H54 (cell line): ENCODE measurements at regions not wholly inside any gene's neighbourhood (a gene's known extent, or its start where the extent isn't known, plus 50 kb on each side); places are given as distances from the start of the nearest gene placed in this dataset.

Source experiments
- DNase-seq: peaks from one replicate; pipeline ENCODE4 v3.0.0; 2011; ENCODE audit warnings: low spot score, mixed read lengths; ENCODE audit not compliant: insufficient read length
- FAIRE-seq: peaks from 3 replicates; lab custom pipeline; 2011; peaks lifted over from hg19 to GRCh38; lab: Jason Lieb, UNC
- POLR2A ChIP-seq: IDR thresholded peaks from 2 replicates; pipeline ENCODE4 v1.6.1; 2011; ENCODE audit warnings: low read depth, mild to moderate bottlenecking, low read length

GRCh38 chr5:155311721-155312120 lies 298.2 kb downstream of the KIF4B start:
- DNase-seq = no peak
- no peak for FAIRE-seq
- no peak for TF ChIP-seq POLR2A

- DNase-seq (no peak), FAIRE-seq (no peak)
- no peak for TF ChIP-seq POLR2A
Measured at GRCh38 chr5:155313518-155313917, 300.0 kb downstream of the KIF4B start.

GRCh38 chr5:155316070-155316714 lies 302.6 kb downstream of the KIF4B start:
- no peak for FAIRE-seq

DNA sequence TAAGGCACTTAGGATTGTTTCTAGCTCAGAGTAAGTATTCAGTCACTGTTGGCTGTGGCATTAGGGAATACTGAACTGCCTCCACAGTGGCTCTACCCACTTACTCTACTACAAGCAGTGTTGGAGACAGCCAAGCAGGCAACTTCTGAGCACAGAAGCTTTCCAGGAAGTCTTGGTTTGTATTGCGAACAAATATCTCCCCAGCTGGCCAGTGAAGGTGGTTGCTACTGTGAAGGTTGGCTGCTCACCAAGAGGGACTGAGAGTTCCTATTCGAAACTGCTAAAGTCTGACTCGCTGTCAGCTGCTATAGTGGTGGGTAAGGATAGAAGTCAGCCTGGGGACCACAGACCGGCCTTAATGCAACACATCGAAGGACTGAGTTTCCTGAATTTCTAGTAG lies 319.1 kb downstream of the KIF4B start:
- FAIRE-seq = no peak
- DNase-seq = no peak
- no peak for TF ChIP-seq POLR2A

More at GRCh38 chr5:155316070-155316714, 302.6 kb downstream of the KIF4B start:
- TF ChIP-seq POLR2A = no peak
- no peak for DNase-seq

GRCh38 chr5:155342956-155343355 lies 329.4 kb downstream of the KIF4B start:
- TF ChIP-seq POLR2A = no peak
- DNase-seq (no peak), FAIRE-seq (no peak)

- DNase-seq (no peak), FAIRE-seq (no peak)
- no peak for TF ChIP-seq POLR2A
Measured at GRCh38 chr5:155343468-155343867, 329.9 kb downstream of the KIF4B start.

DNA sequence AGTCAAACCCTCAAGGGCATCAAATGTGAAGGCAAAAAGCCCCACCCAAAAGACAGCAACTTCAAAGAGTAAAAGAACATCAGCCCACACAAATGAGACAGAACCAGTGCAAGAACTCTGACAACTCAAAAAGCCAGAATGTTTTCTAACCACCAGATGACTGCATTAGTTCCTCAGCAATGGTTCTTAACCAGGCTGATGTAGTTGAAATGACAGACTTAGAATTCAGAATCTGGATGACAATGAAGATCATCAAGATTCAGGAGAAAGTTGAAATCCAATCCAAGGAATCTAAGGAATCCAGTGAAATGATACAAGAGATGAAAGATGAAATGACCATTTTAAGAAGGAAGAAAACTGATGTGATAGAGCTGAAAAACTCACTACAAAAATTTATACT lies 339.7 kb downstream of the KIF4B start:
- TF ChIP-seq POLR2A = no peak
- DNase-seq (no peak), FAIRE-seq (no peak)

- no peak for TF ChIP-seq POLR2A
- no peak for DNase-seq
- no peak for FAIRE-seq
Measured at GRCh38 chr5:155366096-155366495, 352.5 kb downstream of the KIF4B start.

DNA sequence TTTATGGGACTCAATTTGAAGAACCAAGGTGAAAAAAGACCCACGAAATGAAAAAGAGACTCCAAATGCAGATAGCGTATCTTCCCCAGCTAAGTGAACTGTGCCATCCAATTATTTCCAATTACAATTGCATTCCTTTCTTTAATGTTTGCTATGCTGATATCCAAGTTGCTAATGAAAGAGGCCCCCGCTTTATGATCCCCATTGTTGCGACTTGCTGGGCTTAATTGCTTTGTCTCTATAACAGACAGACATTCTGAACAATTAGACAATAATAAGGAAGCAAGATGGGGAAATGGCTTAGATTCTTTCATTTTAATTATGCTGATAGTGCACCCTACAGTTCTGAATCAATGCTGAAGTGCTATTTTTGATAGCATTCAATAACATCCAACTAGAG lies 354.3 kb downstream of the KIF4B start:
- no peak for TF ChIP-seq POLR2A
- no peak for FAIRE-seq
- no peak for DNase-seq

- FAIRE-seq (no peak), DNase-seq (no peak)
- no peak for TF ChIP-seq POLR2A
Measured at GRCh38 chr5:155368490-155368889, 354.9 kb downstream of the KIF4B start.

- no peak for DNase-seq
- FAIRE-seq = no peak
- no peak for TF ChIP-seq POLR2A
Measured at GRCh38 chr5:155380480-155380879, 366.9 kb downstream of the KIF4B start.

- DNase-seq = no peak
- FAIRE-seq = no peak
- no peak for TF ChIP-seq POLR2A
Measured at GRCh38 chr5:155381654-155382053, 368.1 kb downstream of the KIF4B start.

- FAIRE-seq (no peak), DNase-seq (no peak)
- TF ChIP-seq POLR2A = no peak
Measured at GRCh38 chr5:155389498-155389897, 375.9 kb downstream of the KIF4B start.

DNA sequence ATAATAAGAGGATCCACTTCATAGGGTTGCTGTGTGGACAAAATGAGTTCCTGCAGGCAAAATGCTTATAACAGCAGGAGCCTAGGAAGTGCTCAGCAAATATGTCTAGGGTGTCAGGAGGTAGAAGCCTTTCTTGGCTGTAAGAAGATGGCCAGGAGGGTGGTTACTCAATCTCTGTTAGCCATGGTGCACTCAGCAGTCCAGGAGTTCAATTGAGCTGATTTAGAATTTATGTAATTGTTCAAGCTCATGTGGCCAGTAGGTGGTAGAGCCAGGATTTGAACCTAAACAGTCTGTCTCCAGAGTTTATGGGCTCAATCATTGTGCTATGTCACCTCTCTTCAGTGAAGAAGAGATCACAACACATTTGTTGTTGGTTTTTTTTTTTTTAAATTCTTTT lies 381.2 kb downstream of the KIF4B start:
- DNase-seq (no peak), FAIRE-seq (no peak)
- no peak for TF ChIP-seq POLR2A

DNA sequence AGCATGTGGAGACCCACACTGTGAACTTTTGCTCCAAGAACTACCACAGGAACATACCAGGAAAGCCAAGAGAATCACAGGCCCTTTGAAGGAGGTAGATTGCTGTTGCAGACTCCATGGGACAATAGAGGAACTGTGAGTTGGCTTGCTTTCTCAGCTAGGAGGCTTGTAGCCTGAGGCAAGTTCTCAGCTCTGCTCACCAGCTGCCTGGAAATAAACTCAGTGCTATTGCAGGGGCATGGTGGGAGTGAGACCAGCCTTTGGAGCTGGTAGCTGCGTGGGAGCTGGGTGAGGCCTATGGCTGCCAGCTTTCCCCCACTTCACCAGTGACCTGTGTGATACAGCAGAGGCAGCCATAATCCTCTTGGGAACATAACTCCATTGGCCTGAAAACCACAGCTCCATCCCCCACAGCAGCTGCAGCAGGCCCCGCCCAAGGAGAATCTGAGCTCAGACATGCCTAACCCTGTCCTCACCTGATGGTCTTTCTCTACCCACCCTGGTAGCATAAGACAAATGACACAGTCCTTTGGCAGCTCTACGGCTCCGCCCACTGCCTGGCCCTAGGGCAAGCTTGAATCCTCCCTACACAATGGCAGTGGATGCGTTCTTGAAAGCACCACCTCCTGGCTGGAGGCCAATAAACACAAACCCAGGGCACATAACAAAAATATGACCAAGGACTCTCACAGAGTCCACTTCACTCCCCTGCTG lies 389.5 kb downstream of the KIF4B start:
- no peak for TF ChIP-seq POLR2A
- no peak for FAIRE-seq
- no peak for DNase-seq

DNA sequence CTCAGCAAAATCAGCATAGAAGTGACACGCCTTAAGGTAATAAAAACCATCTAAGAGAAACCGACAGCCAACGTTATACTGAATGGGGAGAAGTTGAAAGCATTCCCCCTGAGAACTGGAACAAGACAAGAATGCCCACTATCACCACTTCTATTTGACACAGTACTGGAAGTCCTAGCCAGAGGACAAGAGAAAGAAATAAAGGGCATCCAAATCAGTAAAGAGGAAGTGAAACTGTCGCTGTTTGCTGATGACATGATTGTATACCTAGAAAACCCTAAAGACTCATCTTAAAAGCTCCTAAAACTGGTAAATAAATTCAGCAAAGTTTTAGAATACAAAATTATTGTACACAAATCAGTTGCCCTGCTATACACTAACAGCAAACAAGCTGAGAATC lies 393.3 kb downstream of the KIF4B start:
- no peak for TF ChIP-seq POLR2A
- DNase-seq (no peak), FAIRE-seq (no peak)
